Fibroblast of skin of left quadriceps (primary cell): ENCODE measurements at regions not wholly inside any gene's neighbourhood (a gene's known extent, or its start where the extent isn't known, plus 50 kb on each side); places are given as distances from the start of the nearest gene placed in this dataset.

ENCODE experiments used
- DNase-seq, 2 experiments: peaks; one replicate each; pipeline ENCODE4 v3.0.0-alpha.2; 2013; ENCODE audit warnings: low read depth in 2 of 2

GRCh38 chr7:97466999-97467740 is 264.7 kb upstream of the TAC1 start:
- DNase-seq = no peak

GRCh38 chr7:97468493-97468892 is 263.4 kb upstream of the TAC1 start:
- no peak for DNase-seq

- DNase-seq = no peak
Observed at GRCh38 chr7:97470726-97471125, 261.2 kb upstream of the TAC1 start.

GRCh38 chr7:97471491-97471890 is 260.4 kb upstream of the TAC1 start:
- no peak for DNase-seq

GRCh38 chr7:97479740-97480290 is 252.1 kb upstream of the TAC1 start:
- no peak for DNase-seq

- no peak for DNase-seq
Observed at GRCh38 chr7:97480772-97481390, 251.0 kb upstream of the TAC1 start.

GRCh38 chr7:97495487-97495886 is 236.4 kb upstream of the TAC1 start:
- no peak for DNase-seq

- no peak for DNase-seq
Observed at GRCh38 chr7:97499204-97499603, 232.7 kb upstream of the TAC1 start.

GRCh38 chr7:97503367-97504094 is 228.4 kb upstream of the TAC1 start:
- DNase-seq = no peak

- no peak for DNase-seq
Observed at GRCh38 chr7:97506728-97507127, 225.2 kb upstream of the TAC1 start.

GRCh38 chr7:97512441-97513207 is 219.3 kb upstream of the TAC1 start:
- DNase-seq = no peak

- DNase-seq = no peak
Observed at GRCh38 chr7:97513326-97513725, 218.6 kb upstream of the TAC1 start.

GRCh38 chr7:97541188-97541587 is 190.7 kb upstream of the TAC1 start:
- no peak for DNase-seq

GRCh38 chr7:97555857-97556421 is 175.9 kb upstream of the TAC1 start:
- DNase-seq = no peak

GRCh38 chr7:97565665-97566064 is 166.2 kb upstream of the TAC1 start:
- no peak for DNase-seq

GRCh38 chr7:97573065-97573464 is 158.8 kb upstream of the TAC1 start:
- no peak for DNase-seq

- no peak for DNase-seq
Observed at GRCh38 chr7:97576043-97576442, 155.8 kb upstream of the TAC1 start.

- DNase-seq = no peak
Observed at GRCh38 chr7:97578225-97578624, 153.7 kb upstream of the TAC1 start.

- no peak for DNase-seq
Observed at GRCh38 chr7:97580205-97580604, 151.7 kb upstream of the TAC1 start.

GRCh38 chr7:97595439-97595838 is 136.4 kb upstream of the TAC1 start:
- no peak for DNase-seq

- DNase-seq = no peak
Observed at GRCh38 chr7:97601931-97602457, 129.9 kb upstream of the TAC1 start.
